PC-9 (cell line): ENCODE measurements at regions not wholly inside any gene's neighbourhood (a gene's known extent, or its start where the extent isn't known, plus 50 kb on each side); places are given as distances from the start of the nearest gene placed in this dataset.
"Not testable (repeated sequence)": the region's sequence is repeated elsewhere in the genome, so short reads cannot be mapped to it uniquely, and the experiment has no call there.

ENCODE experiments used
- CTCF ChIP-seq: fragments of 200-600 bp; sonication (generic); conservative IDR thresholded peaks from 2 replicates; pipeline ENCODE4 v1.6.1; 2017; ENCODE audit warnings: mixed run types, antibody characterized with exemption, mild to moderate bottlenecking, moderate library complexity
- EZH2 ChIP-seq: fragments of 200-600 bp; sonication (generic); IDR thresholded peaks from 2 replicates; pipeline ENCODE4 v1.8.0; 2017; ENCODE audit warnings: antibody characterized with exemption, low read depth

- TF ChIP-seq CTCF, EZH2: not testable (repeated sequence)
These were observed 155.6 kb upstream of the GOLGA6L22 start for GRCh38 chr15:22303112-22303511.
